GM19397 (cell line): ENCODE measurements at regions not wholly inside any gene's neighbourhood (a gene's known extent, or its start where the extent isn't known, plus 50 kb on each side); places are given as distances from the start of the nearest gene placed in this dataset.

ENCODE experiments used
- ATAC-seq: cut with Tn5 transposase; IDR thresholded peaks from one replicate; pipeline ENCODE4 v1.9.1; 2021; ENCODE audit warnings: mild to moderate bottlenecking, moderate library complexity; ENCODE audit not compliant: unreplicated experiment

DNA sequence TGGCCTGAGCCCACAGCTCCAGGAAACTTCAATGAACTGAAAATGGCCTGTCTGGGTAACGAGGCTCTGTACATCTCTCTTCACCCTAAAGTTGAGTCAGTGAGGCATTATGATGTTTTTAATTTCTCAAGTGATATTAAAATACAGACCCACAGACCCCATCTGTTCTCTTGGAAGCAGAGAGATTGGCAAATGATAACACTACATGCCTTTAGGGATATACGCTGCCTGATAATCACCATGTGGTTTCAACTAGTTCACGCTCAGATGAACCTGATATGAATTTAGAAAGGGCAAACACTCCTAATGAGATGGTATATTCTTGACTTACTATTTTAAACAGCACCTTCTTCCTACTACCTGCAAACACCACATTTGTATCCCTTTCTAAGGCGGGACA lies 127.5 kb downstream of the RFC3 start:
- ATAC-seq: no peak

DNA sequence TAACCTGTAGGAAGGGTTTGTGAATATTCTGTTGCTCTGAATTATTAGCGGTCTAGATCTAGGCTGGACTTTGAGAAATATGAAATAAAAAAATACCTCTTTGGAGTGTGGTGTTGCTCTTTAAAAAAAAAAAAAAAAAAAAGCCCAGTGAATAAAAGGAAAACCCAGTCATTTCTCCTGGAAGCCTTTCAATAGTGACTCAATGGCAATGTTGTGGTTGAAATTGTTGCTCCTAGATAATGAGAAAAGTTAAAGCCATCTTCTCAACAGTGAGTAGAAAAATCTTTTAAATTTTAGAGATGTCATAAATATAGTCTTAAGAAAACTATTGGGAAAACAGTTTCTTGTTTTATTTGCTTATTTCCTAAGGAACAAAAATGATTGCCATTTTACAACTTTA lies 135.3 kb downstream of the RFC3 start:
- no peak for ATAC-seq

DNA sequence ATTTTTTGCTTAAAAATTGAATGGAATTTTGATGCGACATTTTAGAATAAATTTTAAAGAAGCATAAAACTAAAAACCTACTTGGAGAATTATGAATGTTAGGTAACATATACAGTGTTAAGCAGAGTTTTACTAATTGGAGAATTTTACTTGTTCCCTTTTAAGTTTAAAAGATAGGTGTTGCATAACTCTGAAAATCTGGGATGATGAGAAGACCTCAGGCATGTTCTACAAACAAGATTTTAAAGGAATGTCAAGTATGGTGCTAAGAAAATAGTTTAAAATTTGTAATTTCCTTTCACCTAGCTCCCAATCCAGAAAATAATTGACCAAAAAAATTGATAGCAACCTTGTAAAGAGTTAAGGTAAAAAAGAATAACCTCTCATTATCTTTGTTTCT lies 135.8 kb downstream of the RFC3 start:
- ATAC-seq: no peak

- no peak for ATAC-seq
Observed at GRCh38 chr13:33956346-33956745, 138.4 kb downstream of the RFC3 start.

GRCh38 chr13:33957497-33957905 lies 139.6 kb downstream of the RFC3 start:
- ATAC-seq: no peak

- ATAC-seq: no peak
Observed at GRCh38 chr13:33958964-33959363, 141.0 kb downstream of the RFC3 start.

DNA sequence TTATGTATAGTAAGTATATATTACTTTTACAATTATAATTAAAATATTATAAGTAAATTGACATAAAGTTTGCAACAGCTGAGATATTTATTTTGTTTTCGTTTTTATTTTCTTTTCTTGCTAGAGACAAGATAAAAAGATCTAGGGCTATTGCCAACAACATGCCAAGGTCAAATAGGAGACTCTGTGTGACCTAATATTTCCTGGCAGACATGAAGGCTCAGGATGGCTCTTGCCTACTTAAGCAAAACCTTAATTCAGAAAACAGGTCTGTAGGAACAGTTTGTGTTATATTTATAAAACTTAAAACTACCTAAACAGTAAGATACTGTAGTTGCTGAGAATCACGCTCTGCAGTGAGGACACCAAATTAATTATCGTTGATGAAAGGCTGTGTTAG lies 145.2 kb downstream of the RFC3 start:
- no peak for ATAC-seq

DNA sequence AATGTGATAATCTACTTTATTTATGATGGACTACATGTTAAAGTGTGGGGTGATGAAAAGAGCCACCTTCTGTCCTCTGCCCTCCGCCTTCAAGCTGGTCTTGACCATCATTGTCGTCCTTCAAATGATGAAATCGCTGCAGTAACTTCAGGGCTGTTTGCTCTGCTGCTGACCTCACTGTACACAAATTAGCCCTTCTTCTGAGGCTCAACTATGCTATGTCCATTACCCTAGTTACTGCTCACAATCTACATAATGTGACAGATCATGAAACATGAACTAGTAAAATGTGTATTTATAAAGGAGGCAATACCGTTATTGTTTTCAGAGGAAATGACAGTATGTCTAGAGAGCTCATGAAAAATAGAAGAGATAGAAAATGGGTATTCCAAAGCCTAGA lies 145.9 kb downstream of the RFC3 start:
- ATAC-seq: no peak

GRCh38 chr13:33968520-33969507 lies 150.9 kb downstream of the RFC3 start:
- ATAC-seq: no peak

DNA sequence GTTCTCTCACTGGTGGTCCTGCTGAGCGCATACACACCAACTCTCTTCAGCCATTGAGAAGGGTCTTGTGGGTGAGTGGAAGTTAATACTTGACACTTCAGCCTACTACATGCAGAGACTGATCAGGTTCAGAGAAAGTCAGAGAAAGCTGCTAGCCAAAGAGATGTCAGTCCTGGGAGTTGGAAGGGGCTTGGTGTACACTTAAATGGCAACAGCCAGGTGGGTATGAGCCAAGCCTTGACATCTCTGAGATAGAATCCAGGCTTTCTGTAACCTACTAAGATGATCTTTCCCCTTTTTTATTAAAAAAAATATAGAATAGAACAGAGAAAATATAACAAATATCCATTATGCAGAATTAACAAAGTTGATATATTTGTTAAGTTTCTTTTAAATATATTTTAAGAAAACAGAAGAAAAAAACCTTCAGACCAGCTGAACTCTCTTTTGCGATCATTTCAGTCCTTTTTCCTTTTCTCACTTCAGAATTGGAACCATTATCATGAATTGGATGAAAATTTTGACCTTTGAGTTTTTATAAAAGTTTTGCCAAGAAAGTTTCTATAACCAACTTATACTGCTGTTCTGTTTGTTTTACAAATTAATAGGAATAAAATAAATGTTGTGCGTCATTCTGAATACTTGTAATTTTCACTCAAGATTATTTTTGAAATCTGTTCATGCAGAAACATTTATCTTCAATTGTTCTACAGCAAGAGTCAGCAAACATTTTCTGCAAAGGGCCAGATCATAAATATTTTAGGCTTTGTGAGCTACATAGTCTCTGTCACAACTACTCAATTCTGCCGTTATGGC lies 153.0 kb downstream of the RFC3 start:
- no peak for ATAC-seq

DNA sequence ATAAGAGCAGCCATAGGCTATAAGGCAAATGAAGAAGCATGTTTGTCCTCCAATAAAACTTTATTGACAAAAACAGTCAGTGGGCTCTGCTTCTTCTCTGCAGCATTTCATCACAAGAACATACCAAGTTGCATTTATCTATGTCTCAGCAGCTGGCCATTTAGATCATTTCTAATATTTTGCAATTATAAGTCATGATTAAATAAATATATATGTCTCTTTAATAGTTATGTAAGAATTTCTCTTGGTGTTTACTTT lies 153.5 kb downstream of the RFC3 start:
- ATAC-seq: no peak

GRCh38 chr13:33973194-33973593 lies 155.2 kb downstream of the RFC3 start:
- ATAC-seq: no peak

GRCh38 chr13:33976965-33977364 lies 159.0 kb downstream of the RFC3 start:
- ATAC-seq: no peak

GRCh38 chr13:33978653-33979052 lies 160.7 kb downstream of the RFC3 start:
- ATAC-seq: no peak

- no peak for ATAC-seq
Observed at GRCh38 chr13:33992881-33993336, 175.0 kb downstream of the RFC3 start.

DNA sequence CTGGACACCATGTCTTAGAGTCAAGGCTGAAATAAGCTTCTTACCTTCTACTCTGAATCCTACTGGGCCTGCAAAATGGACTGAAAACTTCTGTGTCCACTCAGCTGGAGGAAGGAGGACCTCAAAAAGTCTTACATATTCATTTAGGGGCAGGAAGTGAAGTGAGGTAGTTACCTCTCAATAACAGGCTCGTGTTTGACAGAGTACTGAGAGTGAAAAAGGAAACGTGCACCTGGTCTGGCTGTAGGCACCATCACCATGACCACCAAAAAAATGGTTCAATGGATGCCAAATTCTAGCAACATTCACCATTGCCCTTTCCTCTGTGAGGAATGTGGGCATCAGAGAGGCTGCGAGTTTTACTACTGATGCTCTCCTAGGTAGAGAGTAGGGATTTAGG lies 176.2 kb downstream of the RFC3 start:
- peak; percentile 57 for ATAC-seq

DNA sequence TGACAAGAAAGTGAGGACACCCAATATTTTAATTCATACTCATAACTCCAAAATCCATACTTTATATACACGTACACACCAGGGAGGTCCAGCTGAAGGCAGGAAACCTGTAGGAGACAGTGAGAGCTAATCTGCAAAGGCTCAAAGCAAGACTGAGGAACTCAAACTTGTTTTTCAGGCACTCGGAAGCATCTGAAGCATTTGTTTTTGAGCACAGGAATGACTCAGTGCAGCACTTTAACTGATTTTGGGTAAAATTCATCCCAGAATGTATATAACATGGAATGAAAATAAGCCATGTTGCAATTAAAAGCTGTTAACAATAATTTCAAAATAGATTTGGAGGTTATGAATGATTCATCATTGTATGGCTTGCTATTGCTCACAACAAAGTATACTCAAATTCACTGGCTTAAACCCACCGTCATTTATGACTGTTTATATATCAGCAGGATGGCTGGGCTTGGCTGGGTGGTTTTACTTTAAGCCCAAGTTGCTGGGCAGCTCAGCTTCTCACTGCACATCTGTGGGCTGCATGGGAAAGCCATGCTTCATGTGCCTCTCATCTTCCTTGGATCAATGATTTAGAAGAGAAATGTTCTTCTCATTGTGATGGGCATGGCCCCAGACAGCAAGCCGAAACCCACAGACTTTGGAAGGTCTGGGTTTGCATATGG lies 177.0 kb downstream of the RFC3 start:
- ATAC-seq: no peak

DNA sequence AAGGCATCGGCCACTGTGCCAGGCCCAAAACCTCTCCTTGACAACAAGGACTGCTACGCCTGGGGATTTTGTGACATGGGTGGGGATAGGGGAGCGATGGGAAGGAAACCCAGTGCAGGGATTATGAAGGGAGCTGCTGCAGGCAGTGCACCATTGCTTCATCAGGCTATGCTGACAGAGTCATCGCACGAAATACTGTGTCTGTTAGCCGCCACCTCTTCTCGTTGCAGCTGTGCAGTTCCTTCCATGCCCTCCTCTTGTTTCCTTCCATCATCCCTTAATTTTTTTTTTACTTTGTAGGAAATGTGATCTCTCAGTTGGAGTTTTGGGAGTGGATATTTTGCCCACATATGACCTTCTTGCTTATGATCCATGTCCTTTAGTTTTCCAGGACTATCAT lies 178.7 kb downstream of the RFC3 start:
- ATAC-seq: no peak

DNA sequence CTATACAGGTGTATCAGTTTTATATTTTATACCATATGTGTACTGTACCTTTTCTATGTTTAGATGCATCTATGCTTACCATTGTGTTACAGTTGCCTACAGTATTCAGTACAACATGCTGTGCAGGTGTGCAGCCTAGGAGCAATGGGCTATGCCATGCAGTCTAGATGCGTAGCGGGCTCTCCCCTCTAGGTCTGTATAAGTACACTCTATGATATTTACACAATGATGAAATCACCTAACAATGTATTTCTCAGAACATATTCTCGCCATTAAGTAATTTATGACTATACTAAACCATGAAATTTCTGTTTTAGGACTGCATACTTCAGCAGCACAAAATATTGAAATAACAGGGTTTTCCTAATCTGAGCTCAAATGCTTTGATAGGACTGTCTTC lies 179.6 kb downstream of the RFC3 start:
- ATAC-seq: no peak

DNA sequence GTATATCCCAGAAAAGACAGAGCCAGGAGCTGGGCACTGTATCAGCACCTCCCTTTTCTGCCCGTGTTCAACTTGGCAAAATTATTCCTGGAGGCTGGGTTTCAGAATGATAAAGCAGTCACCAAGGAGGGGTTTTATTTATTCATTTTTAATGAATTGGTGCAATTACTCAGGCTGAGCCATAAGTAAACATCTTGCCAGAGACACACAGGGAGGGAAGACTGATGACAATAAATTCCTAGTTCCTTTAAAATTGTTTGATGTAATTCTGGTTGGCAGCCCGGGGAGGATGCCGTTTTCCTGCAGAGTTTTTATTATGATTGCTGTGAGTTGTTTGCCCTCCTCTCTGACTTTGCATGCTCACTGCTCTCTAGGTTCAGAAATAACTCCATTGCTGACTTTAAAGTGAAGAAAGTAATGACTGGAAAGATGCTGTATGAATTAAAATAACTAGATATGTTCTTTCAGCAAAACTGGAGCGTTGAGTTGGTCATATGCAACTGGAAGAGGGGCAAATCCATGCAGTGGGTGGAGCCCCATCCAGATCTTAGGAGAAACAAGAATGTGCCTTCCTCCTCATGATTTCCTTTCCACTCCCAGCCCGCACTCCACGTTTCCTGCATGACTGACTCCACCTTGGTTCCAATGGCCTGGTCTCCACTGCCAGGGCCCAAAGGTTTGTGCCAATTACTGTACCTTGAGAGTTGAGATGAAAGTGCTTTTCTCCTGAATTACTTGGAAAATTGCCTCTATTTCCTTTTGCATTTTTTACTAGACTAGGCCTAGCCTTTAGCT lies 182.1 kb downstream of the RFC3 start:
- no peak for ATAC-seq

- no peak for ATAC-seq
Observed at GRCh38 chr13:34000955-34001354, 183.0 kb downstream of the RFC3 start.
